HAP-1 (cell line): ENCODE measurements at regions not wholly inside any gene's neighbourhood (a gene's known extent, or its start where the extent isn't known, plus 50 kb on each side); places are given as distances from the start of the nearest gene placed in this dataset.
"Not testable (repeated sequence)": the region's sequence is repeated elsewhere in the genome, so short reads cannot be mapped to it uniquely, and the experiment has no call there.

ENCODE experiments used
- DNase-seq, 2 experiments: peaks; one replicate each; pipeline ENCODE4 v3.0.0-alpha.2; 2016 to 2020; ENCODE audit warnings: low spot score in 2 of 2
- H3K27me3 ChIP-seq: fragments of 250-450 bp; sonication (Bioruptor Pico); 2 replicates; pipeline ENCODE4 v1.5.1; 2020; ENCODE audit warnings: low read depth, mild to moderate bottlenecking, moderate library complexity
- H3K36me3 ChIP-seq: fragments of 250-450 bp; sonication (Bioruptor Pico); replicated peaks from 2 replicates; pipeline ENCODE4 v1.5.1; 2020; ENCODE audit warnings: mild to moderate bottlenecking
- H3K4me1 ChIP-seq: fragments of 250-450 bp; sonication (Bioruptor Pico); 2 replicates; pipeline ENCODE4 v1.5.1; 2020; ENCODE audit warnings: mild to moderate bottlenecking
- H3K4me3 ChIP-seq: fragments of 250-450 bp; sonication (Bioruptor Pico); 2 replicates; pipeline ENCODE4 v1.5.1; 2020; ENCODE audit warnings: mild to moderate bottlenecking, moderate library complexity
- H3K9me3 ChIP-seq: fragments of 250-450 bp; sonication (Bioruptor Pico); 2 replicates; pipeline ENCODE4 v1.5.1; 2020; ENCODE audit warnings: mild to moderate bottlenecking, moderate library complexity
- in situ Hi-C: fragments of 300-500 bp; cut with MboI; formaldehyde crosslinking; loops from 3 replicates; pipeline ENCODE4 v1.14.3; 2020; ENCODE audit warnings: low sequenced_read_pairs, inconsistent platforms, mixed read lengths

GRCh38 chr15:99799854-99800250, 66.6 kb upstream of the LYSMD4 start:
- H3K4me3 ChIP-seq, H3K27me3 ChIP-seq, in situ Hi-C loops, H3K4me1 ChIP-seq, DNase-seq, H3K36me3 ChIP-seq, H3K9me3 ChIP-seq: not testable (repeated sequence)

GRCh38 chr15:99799182-99799853, 66.1 kb upstream of the LYSMD4 start:
- H3K4me1 ChIP-seq, H3K4me3 ChIP-seq, in situ Hi-C loops, H3K9me3 ChIP-seq, H3K27me3 ChIP-seq, DNase-seq, H3K36me3 ChIP-seq: not testable (repeated sequence)

DNA sequence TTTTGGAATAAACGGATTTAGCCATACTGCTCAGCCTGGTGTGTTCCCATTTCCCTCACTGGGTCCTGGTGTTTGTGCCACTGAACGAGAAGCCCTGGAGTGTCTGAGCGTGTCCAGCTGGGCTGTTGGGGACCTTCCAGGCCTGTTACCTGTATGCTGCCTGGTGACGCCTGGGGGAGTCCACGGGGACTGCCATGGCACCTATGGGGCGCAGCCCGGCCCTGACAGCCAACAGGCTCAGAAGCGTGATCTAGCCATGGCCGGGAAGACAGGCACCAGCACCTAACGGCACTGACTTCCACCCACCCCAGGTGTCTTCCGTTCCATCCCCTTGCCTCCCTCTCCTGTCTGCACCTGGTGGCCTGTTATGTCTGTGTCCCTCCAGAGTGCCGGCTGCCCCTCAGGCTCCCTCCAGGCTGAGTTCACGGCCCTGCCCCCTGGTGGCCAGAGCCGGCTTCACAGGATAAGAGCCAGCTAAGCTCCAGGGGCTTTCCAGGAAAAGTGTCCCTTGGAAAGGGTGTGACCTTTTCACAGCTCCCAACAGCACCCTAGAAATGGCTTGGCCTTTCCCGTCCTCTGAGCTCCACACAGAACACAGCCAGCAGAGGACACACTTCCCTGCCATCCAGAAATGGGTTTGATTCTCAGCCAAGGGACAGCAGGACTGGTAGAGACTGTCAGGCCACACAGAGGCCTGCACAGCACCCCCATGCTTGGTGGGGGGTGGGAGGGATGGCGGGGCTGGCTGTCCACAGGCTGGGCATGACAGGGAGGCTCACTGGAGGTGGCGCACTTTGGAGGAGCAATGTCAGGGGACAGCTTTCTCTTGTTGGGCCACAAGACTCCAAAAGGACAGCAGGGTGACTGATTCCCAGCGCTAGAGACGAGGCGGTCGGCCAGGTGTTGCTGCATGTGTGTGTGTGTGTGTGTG, 64.0 kb upstream of the LYSMD4 start:
- H3K4me3 ChIP-seq, DNase-seq, H3K4me1 ChIP-seq, H3K9me3 ChIP-seq, H3K36me3 ChIP-seq, in situ Hi-C loops, H3K27me3 ChIP-seq: not testable (repeated sequence)

DNA sequence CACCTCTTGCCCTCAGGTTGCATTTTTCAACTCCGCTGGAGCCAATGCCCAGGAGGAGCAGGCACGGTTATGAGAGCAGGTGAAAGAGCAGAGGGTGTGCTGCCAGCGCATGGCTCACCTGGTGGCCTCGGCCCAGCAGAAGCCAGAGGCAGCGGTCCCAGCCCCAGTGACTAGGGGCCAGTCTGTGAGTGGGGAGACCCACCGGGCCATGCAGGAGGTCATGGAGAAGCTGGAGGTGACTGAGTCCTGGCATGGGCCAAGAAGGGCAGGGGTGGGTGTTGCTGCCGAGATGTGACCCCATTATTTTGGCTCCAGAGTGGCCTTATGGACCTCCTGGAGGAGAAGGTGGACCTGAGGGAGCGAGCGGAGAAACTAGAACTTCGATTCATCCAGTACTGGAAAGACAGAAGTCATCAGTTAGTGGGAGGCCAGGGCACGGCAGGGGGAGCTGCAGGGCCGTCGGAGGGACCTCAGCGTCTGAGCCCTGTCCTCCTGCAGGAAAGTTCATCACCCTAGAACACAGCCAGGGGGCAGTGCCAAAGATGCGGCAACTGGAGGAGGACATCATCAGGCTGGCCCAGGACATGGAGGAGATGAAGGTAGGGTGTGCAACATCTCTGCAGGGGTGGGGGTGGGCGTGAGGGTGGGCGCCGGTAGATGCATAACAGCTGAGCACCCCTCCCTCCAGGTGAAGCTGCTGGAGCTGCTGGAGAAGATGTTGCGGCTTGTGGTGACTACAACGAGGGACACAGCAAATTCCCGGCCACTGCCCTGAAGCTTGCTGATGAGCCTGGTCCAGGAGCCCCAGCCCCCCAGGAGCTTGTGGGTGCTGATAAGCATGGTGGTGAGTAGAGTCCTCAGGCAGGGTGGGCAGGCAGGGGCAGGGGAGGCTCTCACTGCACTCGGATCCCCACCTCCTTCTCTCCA, 58.9 kb upstream of the LYSMD4 start:
- DNase-seq = peak in 1 of 2 experiments; percentile 44
- H3K9me3 ChIP-seq, in situ Hi-C loops, H3K4me1 ChIP-seq, H3K4me3 ChIP-seq, H3K36me3 ChIP-seq: not testable (repeated sequence)
- peaks cover 11% of the 10 kb centered on the region for H3K27me3 ChIP-seq

- in situ Hi-C loops, H3K4me3 ChIP-seq, H3K9me3 ChIP-seq, H3K4me1 ChIP-seq, H3K36me3 ChIP-seq: not testable (repeated sequence)
- H3K27me3 ChIP-seq = peaks cover 21% of the 10 kb centered on the region
- DNase-seq = peak in 1 of 2 experiments; percentile 48
These were observed 57.5 kb upstream of the LYSMD4 start for GRCh38 chr15:99790751-99791150.

- H3K9me3 ChIP-seq = no peaks in the 10 kb centered on the region
- in situ Hi-C loops = no loop called here
These were observed 54.9 kb upstream of the LYSMD4 start for GRCh38 chr15:99788156-99788555.

DNA sequence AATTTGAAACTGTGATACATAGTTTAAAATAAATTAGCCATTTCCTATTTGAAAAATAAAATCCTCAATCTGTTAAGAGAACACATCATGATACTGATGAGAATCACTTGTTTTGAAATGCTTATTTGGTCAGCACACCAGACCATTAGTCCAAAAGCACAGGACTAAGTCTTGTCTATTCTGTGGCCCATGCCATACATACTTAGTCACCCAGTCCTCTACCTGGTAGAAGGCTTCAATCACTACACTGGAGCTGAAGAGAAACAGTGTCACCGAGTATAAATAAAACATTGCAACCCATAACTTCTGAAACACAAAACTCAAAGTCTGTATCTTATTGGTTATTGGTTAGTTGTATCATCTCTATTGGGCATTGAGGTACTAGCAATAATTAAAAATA, 51.6 kb upstream of the LYSMD4 start:
- in situ Hi-C loops, H3K36me3 ChIP-seq, H3K4me1 ChIP-seq, H3K9me3 ChIP-seq, H3K4me3 ChIP-seq, DNase-seq: not testable (repeated sequence)
- peaks cover 18% of the 10 kb centered on the region for H3K27me3 ChIP-seq

More at GRCh38 chr15:99788156-99788555, 54.9 kb upstream of the LYSMD4 start:
- H3K27me3 ChIP-seq = peaks cover 18% of the 10 kb centered on the region
- H3K36me3 ChIP-seq = no peaks in the 10 kb centered on the region
- H3K4me1 ChIP-seq = no peaks in the 10 kb centered on the region
- no peak for DNase-seq
- H3K4me3 ChIP-seq = no peak overlapping the region

DNA sequence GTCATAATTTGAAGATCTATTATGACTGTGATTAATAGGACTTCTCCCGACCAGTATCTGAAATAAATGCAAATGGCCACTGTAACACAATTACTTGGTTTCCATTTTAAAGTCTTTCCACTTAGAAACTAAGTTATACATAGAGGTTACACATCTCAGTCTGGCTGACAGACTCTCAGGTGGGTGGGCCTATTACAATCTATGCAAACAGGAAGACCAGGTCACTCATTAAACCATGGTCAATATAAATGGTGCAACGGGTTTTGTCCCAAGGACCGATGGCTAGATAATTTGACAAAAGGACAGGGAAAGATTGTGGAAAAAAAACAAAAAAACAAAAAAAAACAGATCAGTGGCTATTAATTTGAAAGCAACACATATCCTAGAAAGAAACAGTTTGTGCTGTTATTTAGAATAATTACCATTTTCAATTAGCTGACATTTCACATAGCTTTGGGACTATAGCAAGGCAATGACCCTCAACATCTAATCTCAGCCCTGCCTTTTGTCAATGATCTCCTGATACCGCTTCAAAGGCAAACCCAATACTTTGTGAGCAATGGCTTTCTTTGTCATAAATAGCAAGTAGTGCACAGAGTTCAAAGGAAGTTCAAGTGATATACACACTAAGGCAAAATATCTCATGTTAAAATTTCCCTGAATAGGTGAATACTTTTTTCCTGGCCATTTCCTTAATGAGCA, 50.8 kb upstream of the LYSMD4 start:
- in situ Hi-C loops, H3K36me3 ChIP-seq, DNase-seq, H3K9me3 ChIP-seq, H3K4me3 ChIP-seq, H3K4me1 ChIP-seq: not testable (repeated sequence)
- H3K27me3 ChIP-seq = peaks cover 18% of the 10 kb centered on the region
